SJCRH30 (cell line): ENCODE measurements at regions not wholly inside any gene's neighbourhood (a gene's known extent, or its start where the extent isn't known, plus 50 kb on each side); places are given as distances from the start of the nearest gene placed in this dataset.

Source experiments
- DNase-seq, 2 experiments: peaks; one replicate each; pipeline ENCODE4 v3.0.0-alpha.2; 2015 to 2020
- H3K27ac ChIP-seq: fragments of 250-450 bp; sonication (Bioruptor Pico); 2 replicates; pipeline ENCODE4 v1.5.1; 2020; ENCODE audit warnings: mild to moderate bottlenecking, moderate library complexity
- H3K27me3 ChIP-seq: fragments of 250-450 bp; sonication (Bioruptor Pico); 2 replicates; pipeline ENCODE4 v1.5.1; 2020; ENCODE audit warnings: mild to moderate bottlenecking, moderate library complexity
- H3K36me3 ChIP-seq: fragments of 250-450 bp; sonication (Bioruptor Pico); 2 replicates; pipeline ENCODE4 v1.5.1; 2020; ENCODE audit warnings: mild to moderate bottlenecking, moderate library complexity
- H3K4me1 ChIP-seq: fragments of 250-450 bp; sonication (Bioruptor Pico); 2 replicates; pipeline ENCODE4 v1.5.1; 2020; ENCODE audit warnings: mild to moderate bottlenecking, moderate library complexity
- H3K4me3 ChIP-seq: fragments of 250-450 bp; sonication (Bioruptor Pico); 2 replicates; pipeline ENCODE4 v1.5.1; 2020; ENCODE audit warnings: mild to moderate bottlenecking, moderate library complexity
- H3K9me3 ChIP-seq: fragments of 250-450 bp; sonication (Bioruptor Pico); replicated peaks from 2 replicates; pipeline ENCODE4 v1.5.1; 2020; ENCODE audit warnings: mild to moderate bottlenecking, moderate library complexity

GRCh38 chr18:38009320-38009719 is 443.7 kb upstream of the CELF4 start:
- no peaks in the 10 kb centered on the region for H3K27me3 ChIP-seq
- no peak for DNase-seq
- H3K4me1 ChIP-seq, result no peaks in the 10 kb centered on the region
- no peaks in the 10 kb centered on the region for H3K36me3 ChIP-seq
- no peaks in the 10 kb centered on the region for H3K9me3 ChIP-seq
- no peak overlapping the region for H3K27ac ChIP-seq
- no peak overlapping the region for H3K4me3 ChIP-seq

GRCh38 chr18:38007676-38008330 is 442.2 kb upstream of the CELF4 start:
- H3K36me3 ChIP-seq, result no peaks in the 10 kb centered on the region
- H3K4me1 ChIP-seq, result no peaks in the 10 kb centered on the region
- no peak for DNase-seq
- no peak overlapping the region for H3K27ac ChIP-seq
- no peaks in the 10 kb centered on the region for H3K27me3 ChIP-seq
- H3K4me3 ChIP-seq, result no peak overlapping the region
- no peaks in the 10 kb centered on the region for H3K9me3 ChIP-seq

DNA sequence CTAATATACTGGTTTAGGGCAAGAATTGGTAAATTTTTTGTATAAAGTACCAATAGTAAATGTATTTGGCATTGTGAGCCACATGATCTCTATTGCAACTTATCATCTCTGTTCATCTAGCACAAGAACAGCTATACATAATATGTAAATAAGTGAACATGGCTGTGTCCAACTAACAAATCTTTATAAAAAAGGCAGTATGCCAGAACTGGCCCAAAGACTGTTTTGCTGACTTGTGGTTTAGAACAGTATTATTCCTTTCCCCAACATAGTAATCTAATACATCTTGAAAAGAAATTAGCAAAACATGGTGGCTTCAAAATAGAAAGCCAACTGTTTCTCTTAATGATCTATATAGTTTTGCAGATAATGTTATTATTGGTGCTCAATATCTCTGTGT is 441.4 kb upstream of the CELF4 start:
- Histone ChIP-seq H3K27me3 (no peaks in the 10 kb centered on the region), H3K36me3 (no peaks in the 10 kb centered on the region), H3K4me3 (no peak overlapping the region), H3K4me1 (no peaks in the 10 kb centered on the region), H3K9me3 (no peaks in the 10 kb centered on the region), H3K27ac (no peak overlapping the region)
- DNase-seq, result no peak

DNA sequence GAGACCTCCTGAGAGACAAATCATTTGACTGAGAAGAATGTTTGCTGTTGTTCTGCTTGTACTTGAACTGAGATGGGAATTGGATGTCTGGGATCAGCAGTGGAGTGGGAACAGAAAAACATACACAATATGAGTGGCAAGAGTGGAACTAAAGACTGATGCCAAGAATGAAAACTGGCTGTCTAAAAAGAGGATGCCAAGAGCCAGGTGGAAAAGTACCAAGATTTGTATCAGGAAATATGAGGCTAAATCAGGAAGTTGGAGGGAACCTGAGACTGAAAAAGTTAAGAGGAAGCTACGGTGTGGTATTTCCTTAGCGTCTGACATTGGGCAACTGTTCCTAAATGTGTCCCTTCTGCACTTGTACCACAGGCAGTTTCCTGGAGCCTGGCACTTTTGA is 440.9 kb upstream of the CELF4 start:
- Histone ChIP-seq H3K27ac (no peak overlapping the region), H3K9me3 (no peaks in the 10 kb centered on the region), H3K27me3 (no peaks in the 10 kb centered on the region), H3K4me3 (no peak overlapping the region), H3K36me3 (no peaks in the 10 kb centered on the region), H3K4me1 (no peaks in the 10 kb centered on the region)
- DNase-seq, result no peak

DNA sequence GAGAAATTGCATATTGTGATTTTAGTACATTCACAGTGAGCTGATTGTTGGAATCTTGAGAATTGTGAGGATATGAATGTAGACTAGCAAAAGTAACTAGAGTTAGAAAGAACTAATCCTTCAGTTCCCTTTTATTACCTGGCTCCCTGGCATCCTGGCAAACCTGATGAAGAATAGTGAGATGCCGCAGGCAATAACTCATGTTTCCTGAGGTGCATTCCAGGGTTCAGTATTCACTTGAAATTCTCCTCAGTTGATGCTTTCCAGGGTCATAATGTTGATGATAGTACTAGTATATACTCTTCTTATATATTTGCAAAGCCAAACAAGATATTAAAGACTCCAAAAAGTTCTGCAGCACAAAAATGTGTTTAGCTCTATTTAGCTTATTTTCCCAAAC is 432.1 kb upstream of the CELF4 start:
- Histone ChIP-seq H3K4me1 (no peaks in the 10 kb centered on the region), H3K27ac (no peak overlapping the region), H3K27me3 (no peaks in the 10 kb centered on the region), H3K9me3 (no peaks in the 10 kb centered on the region), H3K4me3 (no peak overlapping the region), H3K36me3 (no peaks in the 10 kb centered on the region)
- DNase-seq, result no peak

- Histone ChIP-seq H3K9me3 (no peaks in the 10 kb centered on the region), H3K36me3 (no peaks in the 10 kb centered on the region), H3K27ac (no peak overlapping the region), H3K4me3 (no peak overlapping the region), H3K4me1 (no peaks in the 10 kb centered on the region), H3K27me3 (no peaks in the 10 kb centered on the region)
- no peak for DNase-seq
Measured at GRCh38 chr18:37987901-37988300, 422.3 kb upstream of the CELF4 start.

GRCh38 chr18:37986665-37987064 is 421.1 kb upstream of the CELF4 start:
- no peaks in the 10 kb centered on the region for H3K4me1 ChIP-seq
- no peaks in the 10 kb centered on the region for H3K36me3 ChIP-seq
- H3K27ac ChIP-seq, result no peak overlapping the region
- H3K9me3 ChIP-seq, result no peaks in the 10 kb centered on the region
- DNase-seq, result no peak
- H3K4me3 ChIP-seq, result no peak overlapping the region
- no peaks in the 10 kb centered on the region for H3K27me3 ChIP-seq

DNA sequence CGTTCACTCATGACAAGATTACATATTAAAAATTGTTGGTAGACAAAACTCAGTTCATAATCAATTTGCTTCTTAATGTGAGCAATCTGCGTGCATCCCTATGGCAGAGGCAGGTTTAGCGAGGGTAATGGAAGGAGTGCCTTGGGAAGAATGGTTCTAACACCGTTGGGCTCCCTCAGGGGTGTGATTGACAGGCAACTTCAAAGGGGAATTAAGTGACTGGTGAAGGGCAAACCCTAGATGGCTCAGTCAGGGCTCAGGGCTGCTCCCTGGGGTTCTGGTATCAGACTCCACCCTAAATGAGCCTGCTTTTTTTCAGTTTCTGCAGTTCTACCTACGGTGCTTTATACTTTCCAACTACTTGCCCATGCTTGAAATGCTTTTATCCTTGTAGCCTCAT is 419.5 kb upstream of the CELF4 start:
- H3K36me3 ChIP-seq, result no peaks in the 10 kb centered on the region
- H3K27ac ChIP-seq, result no peak overlapping the region
- no peaks in the 10 kb centered on the region for H3K9me3 ChIP-seq
- no peaks in the 10 kb centered on the region for H3K4me1 ChIP-seq
- DNase-seq, result no peak
- no peak overlapping the region for H3K4me3 ChIP-seq
- H3K27me3 ChIP-seq, result no peaks in the 10 kb centered on the region

- no peaks in the 10 kb centered on the region for H3K4me1 ChIP-seq
- H3K27ac ChIP-seq, result no peak overlapping the region
- no peaks in the 10 kb centered on the region for H3K36me3 ChIP-seq
- H3K9me3 ChIP-seq, result no peaks in the 10 kb centered on the region
- H3K4me3 ChIP-seq, result no peak overlapping the region
- H3K27me3 ChIP-seq, result no peaks in the 10 kb centered on the region
- DNase-seq, result no peak
Measured at GRCh38 chr18:37980556-37980955, 415.0 kb upstream of the CELF4 start.

GRCh38 chr18:37975446-37975845 is 409.8 kb upstream of the CELF4 start:
- Histone ChIP-seq H3K4me3 (no peak overlapping the region), H3K4me1 (no peaks in the 10 kb centered on the region), H3K27ac (no peak overlapping the region), H3K27me3 (no peaks in the 10 kb centered on the region), H3K9me3 (no peaks in the 10 kb centered on the region), H3K36me3 (no peaks in the 10 kb centered on the region)
- DNase-seq, result no peak

GRCh38 chr18:37967261-37967660 is 401.7 kb upstream of the CELF4 start:
- H3K9me3 ChIP-seq, result no peaks in the 10 kb centered on the region
- no peaks in the 10 kb centered on the region for H3K36me3 ChIP-seq
- no peak overlapping the region for H3K27ac ChIP-seq
- no peaks in the 10 kb centered on the region for H3K27me3 ChIP-seq
- no peak for DNase-seq
- no peaks in the 10 kb centered on the region for H3K4me1 ChIP-seq
- H3K4me3 ChIP-seq, result no peak overlapping the region

DNA sequence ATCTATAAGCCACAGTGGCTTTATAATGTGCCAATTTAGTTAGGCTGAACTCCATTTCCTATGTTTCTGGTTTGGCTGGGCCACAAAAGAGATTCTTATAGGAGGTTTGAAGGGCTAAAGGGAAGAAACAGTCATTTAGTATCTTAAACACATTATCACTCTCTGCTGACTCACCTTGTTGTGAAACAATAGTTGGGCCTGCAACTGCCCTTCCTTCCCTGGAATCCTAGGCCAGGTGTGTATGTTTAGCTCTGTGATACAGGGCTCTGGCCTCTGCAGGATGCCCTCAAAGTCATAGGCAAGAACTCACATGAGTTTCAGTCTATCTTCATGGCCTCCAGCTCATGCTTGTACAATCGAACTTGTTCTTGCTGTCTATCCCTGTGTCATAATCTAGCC is 400.0 kb upstream of the CELF4 start:
- no peaks in the 10 kb centered on the region for H3K4me1 ChIP-seq
- no peak for DNase-seq
- H3K27ac ChIP-seq, result no peak overlapping the region

DNA sequence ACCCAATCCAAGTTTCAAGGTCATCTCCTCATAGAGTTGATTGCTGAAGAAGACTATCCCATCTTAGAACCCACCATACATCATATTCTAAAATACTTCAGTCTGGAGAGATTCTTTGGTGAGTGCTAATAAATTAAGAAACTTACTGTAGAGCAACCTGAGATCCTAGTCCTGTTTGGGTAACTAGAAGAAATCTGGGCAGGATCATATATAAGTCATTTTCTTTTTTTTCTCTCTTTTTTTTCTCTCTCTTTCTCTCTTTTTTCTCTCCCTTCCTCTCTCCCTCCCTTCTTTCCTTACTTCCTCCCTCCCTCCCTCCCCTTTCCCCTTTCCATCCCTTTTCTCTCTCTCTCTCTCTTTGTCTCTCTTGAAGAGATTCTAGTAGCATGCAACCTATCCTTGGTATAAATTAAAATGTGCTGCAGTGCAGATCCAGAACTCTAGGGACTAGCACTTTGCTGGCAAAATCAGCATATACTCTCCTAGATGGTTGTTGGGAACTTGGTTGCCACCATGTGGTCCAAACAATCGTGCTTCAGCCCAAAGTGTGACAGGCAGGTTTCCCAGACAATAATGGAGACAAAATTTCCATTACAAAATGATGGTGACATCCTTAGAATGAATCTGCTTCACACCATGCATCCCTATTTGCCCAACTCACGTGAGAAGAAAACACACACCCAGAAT is 399.4 kb upstream of the CELF4 start:
- Histone ChIP-seq H3K4me1 (no peaks in the 10 kb centered on the region), H3K4me3 (no peak overlapping the region), H3K36me3 (no peaks in the 10 kb centered on the region), H3K27ac (no peak overlapping the region), H3K27me3 (no peaks in the 10 kb centered on the region), H3K9me3 (no peaks in the 10 kb centered on the region)
- no peak for DNase-seq

More for the DNA sequence above, 400.0 kb upstream of the CELF4 start:
- Histone ChIP-seq H3K4me3 (no peak overlapping the region), H3K27me3 (no peaks in the 10 kb centered on the region), H3K9me3 (no peaks in the 10 kb centered on the region), H3K36me3 (no peaks in the 10 kb centered on the region)

GRCh38 chr18:37963837-37964236 is 398.2 kb upstream of the CELF4 start:
- no peak overlapping the region for H3K4me3 ChIP-seq
- DNase-seq, result no peak

DNA sequence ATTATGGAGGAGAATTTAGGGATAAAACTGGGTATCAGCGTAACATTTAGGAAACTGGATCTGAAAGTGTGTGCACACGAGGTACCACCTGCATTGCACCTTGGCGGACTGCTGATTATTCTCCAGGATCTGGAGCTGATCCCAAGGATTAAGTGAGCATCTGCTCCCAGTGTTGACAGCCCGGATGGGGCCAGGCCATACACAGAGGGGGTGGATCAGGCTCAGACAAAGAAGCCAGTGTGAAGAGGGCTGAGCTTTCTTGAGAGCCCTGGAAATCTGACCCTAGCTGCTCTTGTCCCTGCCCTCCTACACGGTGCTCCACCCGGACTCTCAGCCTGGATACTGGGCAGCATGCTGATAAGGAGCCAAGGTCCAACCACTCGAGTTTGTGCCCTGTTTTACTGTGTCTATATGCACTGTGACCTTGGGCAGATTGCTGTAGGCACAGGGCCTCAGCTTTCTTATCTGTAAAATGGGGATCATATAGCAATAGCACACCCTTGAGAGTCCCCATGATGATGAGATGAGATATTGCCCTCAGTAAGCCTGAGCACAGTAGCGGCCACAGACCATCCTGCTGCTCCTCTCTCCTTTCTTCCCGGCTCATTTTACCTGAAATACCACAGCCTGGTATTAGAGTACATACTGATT is 396.8 kb upstream of the CELF4 start:
- Histone ChIP-seq H3K9me3 (no peaks in the 10 kb centered on the region), H3K4me3 (no peak overlapping the region), H3K27me3 (no peaks in the 10 kb centered on the region), H3K36me3 (no peaks in the 10 kb centered on the region), H3K27ac (no peak overlapping the region), H3K4me1 (no peaks in the 10 kb centered on the region)
- DNase-seq, result peak; percentile 16 to 51

More at GRCh38 chr18:37963837-37964236, 398.2 kb upstream of the CELF4 start:
- Histone ChIP-seq H3K4me1 (no peaks in the 10 kb centered on the region), H3K36me3 (no peaks in the 10 kb centered on the region), H3K27ac (no peak overlapping the region), H3K27me3 (no peaks in the 10 kb centered on the region), H3K9me3 (no peaks in the 10 kb centered on the region)
